A673 (cell line): ENCODE measurements at regions not wholly inside any gene's neighbourhood (a gene's known extent, or its start where the extent isn't known, plus 50 kb on each side); places are given as distances from the start of the nearest gene placed in this dataset.
A peak's percentile ranks its signal among the peaks of the same experiment; 100 is the strongest.

ENCODE experiments used
- BruUV-seq: library from RNA; stranded (reverse); fragments of 400-500 nt; replicated peaks from 2 replicates; lab custom pipeline; 2021; lab: Mats Ljungman, UMichigan
- CTCF ChIA-PET: fragments of 300-600 bp; sonication (Branson Sonifier 250); formaldehyde crosslinking; loops from one replicate; lab custom pipeline; 2022; ENCODE audit warnings: antibody characterized with exemption; lab: Charles Lee
- POLR2A ChIA-PET: fragments of 300-600 bp; sonication (Branson Sonifier 250); formaldehyde crosslinking; loops from one replicate; lab custom pipeline; 2022; ENCODE audit warnings: antibody characterized with exemption; ENCODE audit not compliant: low non-redundant PET; lab: Charles Lee
- DNase-seq: peaks from one replicate; pipeline ENCODE4 v3.0.0-alpha.2; 2015; ENCODE audit warnings: low spot score
- H3K27ac ChIP-seq: fragments of 200-600 bp; sonication (generic); 2 replicates; pipeline ENCODE4 v1.5.1; 2016; ENCODE audit warnings: mixed run types, low read depth, mild to moderate bottlenecking, mixed read lengths, antibody characterized with exemption, low read length; ENCODE audit not compliant: poor library complexity, severe bottlenecking
- H3K27me3 ChIP-seq: fragments of 200-600 bp; sonication (generic); replicated peaks from 2 replicates; pipeline ENCODE4 v1.6.1; 2017; ENCODE audit warnings: mixed run types, low read depth, mild to moderate bottlenecking, mixed read lengths, antibody characterized with exemption, low read length; ENCODE audit not compliant: insufficient read depth, poor library complexity
- H3K36me3 ChIP-seq: fragments of 200-600 bp; sonication (generic); 2 replicates; pipeline ENCODE4 v1.6.1; 2016; ENCODE audit warnings: mixed run types, mild to moderate bottlenecking, mixed read lengths, antibody characterized with exemption, low read length; ENCODE audit not compliant: insufficient read depth, poor library complexity, severe bottlenecking
- H3K4me1 ChIP-seq: fragments of 200-600 bp; sonication (generic); 2 replicates; pipeline ENCODE4 v1.6.1; 2017; ENCODE audit warnings: mixed run types, mild to moderate bottlenecking, mixed read lengths, antibody characterized with exemption, low read length; ENCODE audit not compliant: insufficient read depth, poor library complexity, severe bottlenecking
- H3K4me3 ChIP-seq: fragments of 200-600 bp; sonication (generic); 2 replicates; pipeline ENCODE4 v1.5.1; 2016; ENCODE audit warnings: low read depth, mixed run types, mild to moderate bottlenecking, mixed read lengths, low read length; ENCODE audit not compliant: poor library complexity, severe bottlenecking
- H3K9me3 ChIP-seq: fragments of 200-600 bp; sonication (generic); 2 replicates; pipeline ENCODE4 v1.6.1; 2016; ENCODE audit warnings: mixed run types, low read depth, mild to moderate bottlenecking, mixed read lengths, antibody characterized with exemption, low read length; ENCODE audit not compliant: poor library complexity, severe bottlenecking
- EZH2 ChIP-seq: fragments of 200-600 bp; sonication (generic); IDR thresholded peaks from 2 replicates; pipeline ENCODE4 v1.6.1; 2017; ENCODE audit warnings: borderline replicate concordance, low read depth, mild to moderate bottlenecking, mixed read lengths, antibody characterized with exemption, low read length; ENCODE audit not compliant: poor library complexity, severe bottlenecking
- intact Hi-C: fragments of 100-400 bp; cut with micrococcal nuclease; formaldehyde crosslinking; loops from one replicate; pipeline ENCODE4 v1.10.0; 2022; ENCODE audit not compliant: unreplicated experiment
- TF ChIP-seq, protein P1 (sequence below): fragments of 300-800, 200-600 bp; sonication (generic); conservative IDR thresholded peaks from 2 replicates; pipeline ENCODE4 v1.5.1; 2017; ENCODE audit warnings: low read depth, mild to moderate bottlenecking, antibody characterized with exemption, low read length, moderate library complexity, mixed read lengths

DNA sequence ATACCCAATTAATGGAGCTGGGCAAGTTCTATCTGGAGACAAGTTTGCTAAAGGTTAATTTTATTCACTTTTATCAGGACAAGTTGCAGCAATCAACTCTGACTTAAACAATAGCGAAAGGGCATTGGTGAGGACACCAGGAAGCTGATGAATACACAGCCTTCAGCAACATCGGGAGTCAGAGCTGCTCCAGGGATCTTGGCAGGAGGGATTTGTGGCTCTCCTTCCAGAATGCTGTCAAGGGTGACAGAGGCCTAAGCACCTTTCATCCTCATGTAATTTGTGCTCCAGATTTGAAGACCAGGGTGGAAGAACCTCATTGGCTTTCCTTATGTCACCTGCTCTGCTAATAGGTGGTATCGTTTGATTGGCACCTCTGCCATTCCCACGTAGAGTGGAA, 485.6 kb downstream of the NPIPA7 start:
- no peaks in the 10 kb centered on the region for H3K9me3 ChIP-seq
- BruUV-seq: no TSS peak
- intact Hi-C loops: loop anchor here (10.0 kb wide), 1 partner anchor 600 kb away; no protein-coding TSS in a partner anchor
- H3K27ac ChIP-seq: no peak overlapping the region
- TF ChIP-seq, protein P1, sequence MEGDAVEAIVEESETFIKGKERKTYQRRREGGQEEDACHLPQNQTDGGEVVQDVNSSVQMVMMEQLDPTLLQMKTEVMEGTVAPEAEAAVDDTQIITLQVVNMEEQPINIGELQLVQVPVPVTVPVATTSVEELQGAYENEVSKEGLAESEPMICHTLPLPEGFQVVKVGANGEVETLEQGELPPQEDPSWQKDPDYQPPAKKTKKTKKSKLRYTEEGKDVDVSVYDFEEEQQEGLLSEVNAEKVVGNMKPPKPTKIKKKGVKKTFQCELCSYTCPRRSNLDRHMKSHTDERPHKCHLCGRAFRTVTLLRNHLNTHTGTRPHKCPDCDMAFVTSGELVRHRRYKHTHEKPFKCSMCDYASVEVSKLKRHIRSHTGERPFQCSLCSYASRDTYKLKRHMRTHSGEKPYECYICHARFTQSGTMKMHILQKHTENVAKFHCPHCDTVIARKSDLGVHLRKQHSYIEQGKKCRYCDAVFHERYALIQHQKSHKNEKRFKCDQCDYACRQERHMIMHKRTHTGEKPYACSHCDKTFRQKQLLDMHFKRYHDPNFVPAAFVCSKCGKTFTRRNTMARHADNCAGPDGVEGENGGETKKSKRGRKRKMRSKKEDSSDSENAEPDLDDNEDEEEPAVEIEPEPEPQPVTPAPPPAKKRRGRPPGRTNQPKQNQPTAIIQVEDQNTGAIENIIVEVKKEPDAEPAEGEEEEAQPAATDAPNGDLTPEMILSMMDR: no peak
- no peak for TF ChIP-seq EZH2
- H3K4me3 ChIP-seq: no peak overlapping the region
- ChIA-PET POLR2A (no interaction called here), CTCF (no interaction called here)
- H3K27me3 ChIP-seq: no peaks in the 10 kb centered on the region
- H3K4me1 ChIP-seq: no peaks in the 10 kb centered on the region
- DNase-seq: no peak
- no peaks in the 10 kb centered on the region for H3K36me3 ChIP-seq

DNA sequence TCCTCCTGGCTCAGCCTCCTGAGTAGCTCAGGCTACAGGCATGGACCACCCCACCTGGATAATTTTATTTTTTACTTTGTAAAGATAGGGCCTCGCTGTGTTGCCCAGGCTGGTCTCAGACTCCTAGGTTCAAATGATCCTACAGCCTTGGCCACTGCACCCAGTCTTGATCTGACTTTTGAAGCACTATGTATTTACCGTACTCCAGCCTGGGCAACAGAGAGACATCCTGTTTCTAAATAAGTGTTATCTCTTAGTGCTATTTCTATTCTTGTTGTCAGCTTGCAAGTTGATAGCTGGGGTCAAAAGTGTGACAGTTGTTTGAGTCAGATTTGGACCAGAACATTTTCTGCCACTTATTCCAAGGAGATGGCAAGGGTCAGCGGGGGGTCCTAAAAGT, 486.4 kb downstream of the NPIPA7 start:
- Histone ChIP-seq H3K27me3 (no peaks in the 10 kb centered on the region), H3K36me3 (no peaks in the 10 kb centered on the region), H3K9me3 (no peaks in the 10 kb centered on the region), H3K4me3 (no peak overlapping the region), H3K4me1 (no peaks in the 10 kb centered on the region), H3K27ac (no peak overlapping the region)
- CTCF ChIA-PET: no interaction called here
- DNase-seq: no peak
- intact Hi-C loops: loop anchor here (10.0 kb wide), 1 partner anchor 599 kb away; no protein-coding TSS in a partner anchor
- TF ChIP-seq EZH2: no peak
- TF ChIP-seq, protein P1: no peak
- POLR2A ChIA-PET: no interaction called here
- no TSS peak for BruUV-seq

DNA sequence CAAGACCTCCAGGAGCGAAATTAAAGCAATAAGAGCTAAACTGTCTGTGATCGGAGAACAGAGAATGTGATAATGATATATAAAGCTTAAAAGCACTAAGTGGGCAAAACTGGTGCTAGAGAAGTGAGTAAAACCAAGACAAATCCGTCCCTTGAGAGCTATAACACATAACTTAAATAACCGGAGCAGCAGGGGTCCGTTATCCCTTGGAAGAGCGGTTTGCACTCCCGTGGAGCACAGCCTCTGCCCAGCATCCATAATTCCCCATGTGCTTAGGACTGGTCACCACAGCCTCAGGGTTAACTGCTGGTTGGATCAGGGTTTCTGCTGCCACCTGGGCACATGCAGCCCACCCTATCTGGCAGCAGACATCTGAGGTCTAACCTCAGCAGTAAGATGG, 489.0 kb downstream of the NPIPA7 start:
- ChIA-PET CTCF (no interaction called here), POLR2A (no interaction called here)
- TF ChIP-seq, protein P1: no peak
- TF ChIP-seq EZH2: no peak
- Histone ChIP-seq H3K27ac (no peak overlapping the region), H3K36me3 (no peaks in the 10 kb centered on the region), H3K4me1 (no peaks in the 10 kb centered on the region), H3K9me3 (no peaks in the 10 kb centered on the region), H3K4me3 (no peak overlapping the region), H3K27me3 (no peaks in the 10 kb centered on the region)
- intact Hi-C loops: loop anchor here (10.0 kb wide), 1 partner anchor 597 kb away; no protein-coding TSS in a partner anchor
- peak; percentile 54 for DNase-seq
- no TSS peak for BruUV-seq
